Spleen (tissue), 11 donors: ENCODE measurements at regions not wholly inside any gene's neighbourhood (a gene's known extent, or its start where the extent isn't known, plus 50 kb on each side); places are given as distances from the start of the nearest gene placed in this dataset.

Experiments used
- DNase-seq: peaks from one replicate; pipeline ENCODE4 v3.0.0-alpha.2; 2020
- H3K27ac ChIP-seq, 8 donors: fragments of 200-600 bp; sonication (generic) in 7 of 8; 1 replicate in 4 of 8; 2 replicates in 4 of 8; pipeline versions ENCODE4 v1.5.0 to v1.8.0; 2016 to 2021; ENCODE audit warnings: inconsistent platforms in 4 of 8, mild to moderate bottlenecking in 4 of 8, moderate library complexity in 1 of 8
- H3K27me3 ChIP-seq, 7 donors: fragments of 200-600 bp; sonication (generic) in 6 of 7; replicated peaks in 1 of 7; 1 replicate in 4 of 7; 2 replicates in 3 of 7; pipeline versions ENCODE4 v1.5.0 to v1.8.0; 2016 to 2021; ENCODE audit warnings: inconsistent platforms in 3 of 7, mild to moderate bottlenecking in 1 of 7
- H3K36me3 ChIP-seq, 6 donors: fragments of 200-600 bp; sonication (generic) in 5 of 6; 1 replicate in 4 of 6; 2 replicates in 2 of 6; pipeline versions ENCODE4 v1.5.0 to v1.8.0; 2016 to 2021; ENCODE audit warnings: inconsistent platforms in 2 of 6
- H3K4me1 ChIP-seq, 6 donors: fragments of 200-600 bp; sonication (generic) in 5 of 6; 1 replicate in 3 of 6; 2 replicates in 3 of 6; pipeline versions ENCODE4 v1.5.0 to v1.8.0; 2016 to 2021; ENCODE audit warnings: inconsistent platforms in 3 of 6
- H3K4me3 ChIP-seq, 8 donors: fragments of 200-600 bp; sonication (generic) in 7 of 8; 1 replicate in 4 of 8; 2 replicates in 4 of 8; pipeline versions ENCODE4 v1.5.0 to v1.8.0; 2016 to 2021; ENCODE audit warnings: inconsistent platforms in 4 of 8, mild to moderate bottlenecking in 4 of 8, moderate library complexity in 2 of 8
- H3K9me3 ChIP-seq, 8 donors: fragments of 200-600 bp; sonication (generic) in 7 of 8; 1 replicate in 4 of 8; 2 replicates in 4 of 8; pipeline versions ENCODE4 v1.5.0 to v1.8.0; 2016 to 2021; ENCODE audit warnings: inconsistent platforms in 4 of 8
- CTCF ChIP-seq, 11 experiments: fragments of 200-600 bp in 7 of 11; fragments of 450-650 bp in 4 of 11; sonication (generic) in 4 of 11; IDR thresholded peaks in 8 of 11; conservative IDR thresholded peaks in 3 of 11; 1 replicate in 7 of 11; 2 replicates in 4 of 11; pipeline versions ENCODE4 v1.4.0 to v1.8.0; 2016 to 2021; ENCODE audit warnings: antibody characterized with exemption in 11 of 11, inconsistent platforms in 4 of 11, mild to moderate bottlenecking in 1 of 11
- POLR2A ChIP-seq, 3 donors: fragments of 450-650 bp; IDR thresholded peaks; one replicate each; pipeline ENCODE4 v1.5.1; 2017; ENCODE audit warnings: antibody characterized with exemption in 3 of 3, mild to moderate bottlenecking in 1 of 3
- POLR2AphosphoS5 ChIP-seq, 3 donors: sonication (generic); formaldehyde crosslinking; IDR thresholded peaks; one replicate each; pipeline ENCODE4 v1.5.1; 2017; ENCODE audit warnings: antibody characterized with exemption in 3 of 3
- WGBS, 5 donors: extraction: QIAGEN DNeasy Blood & Tissue Kit in 3 of 5; methylation state at CpG; one replicate each; pipeline versions ENCODE4 v1.1.5 to v1.1.7; 2013 to 2018; 5-methylcytosine and 5-hydroxymethylcytosine counted together
- intact Hi-C: fragments of 100-400 bp; cut with DNase I; formaldehyde crosslinking; loops from one replicate; pipeline ENCODE4 v1.15.0; 2023; ENCODE audit warnings: low total_unique reads
- donor health status: healthy with polysubstance abuse.
- donor health status: DM: no; HTN: no; CAD: no; lungs with moderate emphysema.
- donor health status: DM: no; HTN: no; CAD: no.
- donor health status: Bipolar disorder and iron deficiency.
- donor health status: healthy.
- donor health status: DM: no; HTN: no; CAD: no.
- donor health status: DM: yes; HTN: yes; CAD: no.

- no peaks in the 10 kb centered on the region for H3K9me3 ChIP-seq
- intact Hi-C loops = no loop called here
- no peak overlapping the region for H3K27ac ChIP-seq
- no peaks in the 10 kb centered on the region for H3K36me3 ChIP-seq
- peak; percentile 69 for DNase-seq
- H3K4me1 ChIP-seq = peaks cover 10 to 21% (median 17%) of the 10 kb centered on the region in 6 donors
- no peak for TF ChIP-seq POLR2AphosphoS5 (IDR thresholded peaks at IDR 0.05)
- TF ChIP-seq POLR2A (IDR thresholded peaks at IDR 0.05) = no peak
- TF ChIP-seq CTCF (IDR thresholded peaks at IDR 0.05 in 8 of 11, conservative IDR thresholded peaks at IDR 0.05 in 3 of 11) = no peak
- peak overlapping the region in 6 of 8 donors; percentile 26 to 63 (median 34) for H3K4me3 ChIP-seq
- H3K27me3 ChIP-seq = peaks cover 0 to 97% (median 47%) of the 10 kb centered on the region in 7 donors
- WGBS, 5 donors = 25 to 28% (median 27%) methylated on average over 20 of the region's 20 CpGs
Observed at GRCh38 chr7:1289666-1290025, 57.0 kb downstream of the UNCX start.

- WGBS, 5 donors = 2 to 7% (median 2%) methylated on average over 37 to 50 of the region's 50 CpGs
- peaks cover 0 to 92% (median 47%) of the 10 kb centered on the region in 7 donors for H3K27me3 ChIP-seq
- no peak overlapping the region for H3K27ac ChIP-seq
- peaks cover 10 to 21% (median 17%) of the 10 kb centered on the region in 6 donors for H3K4me1 ChIP-seq
- TF ChIP-seq POLR2AphosphoS5 (IDR thresholded peaks at IDR 0.05) (no peak), POLR2A (IDR thresholded peaks at IDR 0.05) (no peak), CTCF (IDR thresholded peaks at IDR 0.05 in 8 of 11, conservative IDR thresholded peaks at IDR 0.05 in 3 of 11) (no peak)
- peak; percentile 71 for DNase-seq
- H3K9me3 ChIP-seq = no peaks in the 10 kb centered on the region
- no peaks in the 10 kb centered on the region for H3K36me3 ChIP-seq
- intact Hi-C loops = no loop called here
- peak overlapping the region; percentile 21 to 63 (median 32) for H3K4me3 ChIP-seq
Observed at GRCh38 chr7:1290026-1290678, 57.5 kb downstream of the UNCX start.

GRCh38 chr7:1290679-1291356 is 58.1 kb downstream of the UNCX start:
- DNase-seq = peak; percentile 66

More at GRCh38 chr7:1290679-1291356, 58.1 kb downstream of the UNCX start:
- Histone ChIP-seq H3K27me3 (peaks cover 0 to 89% (median 51%) of the 10 kb centered on the region in 7 donors), H3K27ac (no peak overlapping the region), H3K4me1 (peaks cover 10 to 21% (median 17%) of the 10 kb centered on the region in 6 donors), H3K9me3 (no peaks in the 10 kb centered on the region), H3K36me3 (no peaks in the 10 kb centered on the region), H3K4me3 (peak overlapping the region in 7 of 8 donors; percentile 21 to 63 (median 33))
- no peak for TF ChIP-seq POLR2AphosphoS5 (IDR thresholded peaks at IDR 0.05)
- no peak for TF ChIP-seq CTCF (IDR thresholded peaks at IDR 0.05 in 8 of 11, conservative IDR thresholded peaks at IDR 0.05 in 3 of 11)
- no peak for TF ChIP-seq POLR2A (IDR thresholded peaks at IDR 0.05)
- WGBS, 5 donors = 44 to 59% (median 48%) methylated on average over 25 to 37 of the region's 37 CpGs
- intact Hi-C loops = no loop called here
